Right kidney (tissue), 1 donor: ENCODE measurements at regions not wholly inside any gene's neighbourhood (a gene's known extent, or its start where the extent isn't known, plus 50 kb on each side); places are given as distances from the start of the nearest gene placed in this dataset.
"Not testable (repeated sequence)": the region's sequence is repeated elsewhere in the genome, so short reads cannot be mapped to it uniquely, and the experiment has no call there.

Experiments
- DNase-seq: peaks from one replicate; pipeline ENCODE4 v3.0.0-alpha.2; 2016

GRCh38 chr14:89486961-89487360 is 69.9 kb upstream of the FOXN3 start:
- no peak for DNase-seq

- DNase-seq, result no peak
These were observed 69.5 kb upstream of the FOXN3 start for GRCh38 chr14:89486505-89486904.

- DNase-seq, result no peak
These were observed 68.2 kb upstream of the FOXN3 start for GRCh38 chr14:89485264-89485663.

- no peak for DNase-seq
These were observed 67.2 kb upstream of the FOXN3 start for GRCh38 chr14:89484051-89484844.

GRCh38 chr14:89481196-89481595 is 64.2 kb upstream of the FOXN3 start:
- DNase-seq, result no peak

- no peak for DNase-seq
These were observed 63.2 kb upstream of the FOXN3 start for GRCh38 chr14:89480278-89480677.

GRCh38 chr14:89479802-89480201 is 62.8 kb upstream of the FOXN3 start:
- no peak for DNase-seq

- DNase-seq, result no peak
These were observed 60.4 kb upstream of the FOXN3 start for GRCh38 chr14:89477391-89477790.

- no peak for DNase-seq
These were observed 59.4 kb upstream of the FOXN3 start for GRCh38 chr14:89476354-89476896.

- no peak for DNase-seq
These were observed 57.4 kb upstream of the FOXN3 start for GRCh38 chr14:89474464-89474863.

- no peak for DNase-seq
These were observed 57.0 kb upstream of the FOXN3 start for GRCh38 chr14:89473989-89474388.

- no peak for DNase-seq
These were observed 56.5 kb upstream of the FOXN3 start for GRCh38 chr14:89473569-89473968.

- no peak for DNase-seq
These were observed 53.4 kb upstream of the FOXN3 start for GRCh38 chr14:89470401-89470800.

- DNase-seq, result no peak
These were observed 52.5 kb upstream of the FOXN3 start for GRCh38 chr14:89469210-89470198.

- DNase-seq, result no peak
These were observed 51.5 kb upstream of the FOXN3 start for GRCh38 chr14:89468566-89468965.

- not testable (repeated sequence) for DNase-seq
These were observed 51.0 kb upstream of the FOXN3 start for GRCh38 chr14:89468030-89468429.

- no peak for DNase-seq
These were observed 49.9 kb upstream of the FOXN3 start for GRCh38 chr14:89466944-89467343.
